ENCODE measurements at regions not wholly inside any gene's neighbourhood (a gene's known extent, or its start where the extent isn't known, plus 50 kb on each side); places are given as distances from the start of the nearest gene placed in this dataset.

DNA sequence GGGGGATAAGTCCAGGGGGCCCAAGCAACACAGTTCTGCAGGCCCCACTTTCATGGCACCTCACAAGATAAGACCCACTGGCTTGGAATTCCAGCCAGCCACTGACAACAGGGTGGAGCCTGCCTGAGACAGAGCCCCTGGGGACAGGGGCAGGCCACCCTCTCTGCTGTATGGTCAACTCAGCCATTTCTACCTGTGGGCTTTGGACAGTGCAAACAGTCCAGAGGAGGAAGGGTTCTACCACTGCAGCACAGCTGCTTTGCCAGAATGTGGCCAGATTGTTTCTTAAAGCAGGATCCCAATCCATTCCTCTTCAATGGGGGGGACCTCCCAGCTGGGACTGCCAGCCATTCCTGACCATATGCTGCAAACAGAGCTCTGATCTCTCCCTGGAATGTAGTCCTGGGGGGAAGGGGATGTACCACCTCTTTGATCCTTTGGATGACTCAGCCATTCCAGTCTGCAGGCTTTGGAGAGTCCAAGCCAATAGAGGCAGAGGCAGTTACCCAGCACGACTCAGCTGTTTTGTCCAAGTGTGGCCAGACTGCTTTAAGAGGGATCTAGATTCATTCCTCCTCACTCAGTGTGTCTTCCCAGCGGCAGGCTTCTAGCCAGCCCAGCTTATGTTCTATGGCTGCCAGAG, 842.2 kb downstream of the EPHA7 start:
- no peak for ATAC-seq (ENCODE audit: insufficient number of reproducible peaks, low FRiP score, low read depth)
- no peak overlapping the region for H3K27ac ChIP-seq
- no peak for TF ChIP-seq CTCF (IDR thresholded peaks at IDR 0.05)
- H3K27me3 ChIP-seq (replicated peaks; ENCODE audit: insufficient read depth) = no peaks in the 10 kb centered on the region
- H3K4me3 ChIP-seq = no peak overlapping the region
- peaks cover 3% of the 10 kb centered on the region for H3K9me3 ChIP-seq
- no peaks in the 10 kb centered on the region for H3K4me1 ChIP-seq (ENCODE audit: control insufficient read depth in 1 of 2, low read depth in 2 of 2)
- DNase-seq (ENCODE audit: low spot score) = no peak
- no peaks in the 10 kb centered on the region for H3K36me3 ChIP-seq

DNA sequence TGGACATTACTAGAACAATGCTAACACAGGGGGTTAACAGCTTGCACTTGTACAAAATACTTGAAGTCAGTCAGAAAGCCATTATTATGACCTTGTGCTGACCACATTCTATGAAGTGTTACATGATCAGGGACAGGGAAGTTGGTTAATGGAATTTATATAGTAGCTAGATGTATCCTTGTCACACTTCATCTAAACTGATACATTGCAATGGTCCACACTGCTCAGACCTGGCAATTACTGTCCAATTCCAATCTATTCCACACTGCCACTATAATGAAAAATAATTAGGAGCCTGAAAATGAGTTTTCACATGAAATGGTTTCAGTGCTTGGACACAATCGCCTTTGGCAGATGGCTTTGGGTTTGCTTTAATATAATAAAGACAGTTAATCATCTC, 850.8 kb downstream of the EPHA7 start:
- DNase-seq (ENCODE audit: low spot score) (no peak), ATAC-seq (ENCODE audit: insufficient number of reproducible peaks, low FRiP score, low read depth) (no peak)
- H3K36me3 ChIP-seq = no peaks in the 10 kb centered on the region
- no peak overlapping the region for H3K27ac ChIP-seq
- H3K9me3 ChIP-seq = no peaks in the 10 kb centered on the region
- H3K4me1 ChIP-seq (ENCODE audit: control insufficient read depth in 1 of 2, low read depth in 2 of 2) = no peaks in the 10 kb centered on the region
- TF ChIP-seq CTCF (IDR thresholded peaks at IDR 0.05) = no peak
- H3K4me3 ChIP-seq = no peak overlapping the region
- no peaks in the 10 kb centered on the region for H3K27me3 ChIP-seq (replicated peaks; ENCODE audit: insufficient read depth)

GRCh38 chr6:92566632-92567031, 852.7 kb downstream of the EPHA7 start:
- Histone ChIP-seq H3K27me3 (replicated peaks; ENCODE audit: insufficient read depth) (no peaks in the 10 kb centered on the region), H3K4me3 (no peak overlapping the region), H3K4me1 (ENCODE audit: control insufficient read depth in 1 of 2, low read depth in 2 of 2) (no peaks in the 10 kb centered on the region), H3K36me3 (no peaks in the 10 kb centered on the region), H3K27ac (no peak overlapping the region), H3K9me3 (no peaks in the 10 kb centered on the region)
- no peak for TF ChIP-seq CTCF (IDR thresholded peaks at IDR 0.05)
- DNase-seq (ENCODE audit: low spot score) (no peak), ATAC-seq (ENCODE audit: insufficient number of reproducible peaks, low FRiP score, low read depth) (no peak)

GRCh38 chr6:92564376-92564775, 855.0 kb downstream of the EPHA7 start:
- H3K27me3 ChIP-seq (replicated peaks; ENCODE audit: insufficient read depth) = no peaks in the 10 kb centered on the region
- ATAC-seq (ENCODE audit: insufficient number of reproducible peaks, low FRiP score, low read depth) (no peak), DNase-seq (ENCODE audit: low spot score) (no peak)
- H3K4me3 ChIP-seq = no peak overlapping the region
- TF ChIP-seq CTCF (IDR thresholded peaks at IDR 0.05) = no peak
- H3K9me3 ChIP-seq = no peaks in the 10 kb centered on the region
- no peaks in the 10 kb centered on the region for H3K4me1 ChIP-seq (ENCODE audit: control insufficient read depth in 1 of 2, low read depth in 2 of 2)
- H3K27ac ChIP-seq = no peak overlapping the region
- no peaks in the 10 kb centered on the region for H3K36me3 ChIP-seq

GRCh38 chr6:92559611-92560010, 859.7 kb downstream of the EPHA7 start:
- Histone ChIP-seq H3K36me3 (no peaks in the 10 kb centered on the region), H3K9me3 (no peaks in the 10 kb centered on the region), H3K27ac (no peak overlapping the region), H3K27me3 (replicated peaks; ENCODE audit: insufficient read depth) (no peaks in the 10 kb centered on the region), H3K4me1 (ENCODE audit: control insufficient read depth in 1 of 2, low read depth in 2 of 2) (no peaks in the 10 kb centered on the region), H3K4me3 (no peak overlapping the region)
- ATAC-seq (ENCODE audit: insufficient number of reproducible peaks, low FRiP score, low read depth) = no peak
- DNase-seq (ENCODE audit: low spot score) = no peak
- TF ChIP-seq CTCF (IDR thresholded peaks at IDR 0.05) = no peak

Data from thoracic aorta (tissue), 2 donors.